ENCODE measurements at regions not wholly inside any gene's neighbourhood (a gene's known extent, or its start where the extent isn't known, plus 50 kb on each side); places are given as distances from the start of the nearest gene placed in this dataset.
"Not testable (repeated sequence)": the region's sequence is repeated elsewhere in the genome, so short reads cannot be mapped to it uniquely, and the experiment has no call there.

GRCh38 chr5:51712201-51712600 is 329.0 kb downstream of the ISL1 start:
- Histone ChIP-seq H3K36me3 (no peaks in the 10 kb centered on the region), H3K4me3 (no peak overlapping the region), H3K27me3 (replicated peaks; ENCODE audit: insufficient read depth) (no peaks in the 10 kb centered on the region), H3K27ac (no peak overlapping the region), H3K4me1 (replicated peaks) (no peaks in the 10 kb centered on the region), H3K9me3 (no peaks in the 10 kb centered on the region)
- DNase-seq (ENCODE audit: low spot score) = no peak
- intact Hi-C loops (cut with DNase I) = no loop called here
- WGBS = 91% methylated on average over 5 of the region's 5 CpGs
- TF ChIP-seq POLR2A (IDR thresholded peaks at IDR 0.05) (no peak), POLR2AphosphoS5 (IDR thresholded peaks at IDR 0.05) (no peak), CTCF (IDR thresholded peaks at IDR 0.05) (no peak)

GRCh38 chr5:51715445-51715844 is 332.2 kb downstream of the ISL1 start:
- H3K4me3 ChIP-seq; H3K27me3 ChIP-seq (replicated peaks; ENCODE audit: insufficient read depth); intact Hi-C loops (cut with DNase I); H3K4me1 ChIP-seq (replicated peaks); H3K27ac ChIP-seq; H3K9me3 ChIP-seq; DNase-seq (ENCODE audit: low spot score); H3K36me3 ChIP-seq: not testable (repeated sequence)
- 98% methylated on average over 2 of the region's 2 CpGs for WGBS

GRCh38 chr5:51731421-51732029 is 348.3 kb downstream of the ISL1 start:
- no peak for DNase-seq (ENCODE audit: low spot score)
- Histone ChIP-seq H3K9me3 (no peaks in the 10 kb centered on the region), H3K4me3 (no peak overlapping the region), H3K27me3 (replicated peaks; ENCODE audit: insufficient read depth) (no peaks in the 10 kb centered on the region), H3K36me3 (no peaks in the 10 kb centered on the region), H3K27ac (no peak overlapping the region), H3K4me1 (replicated peaks) (no peaks in the 10 kb centered on the region)
- intact Hi-C loops (cut with DNase I) = no loop called here
- WGBS = 70% methylated on average over 2 of the region's 2 CpGs
- TF ChIP-seq POLR2AphosphoS5 (IDR thresholded peaks at IDR 0.05) = no peak
- no peak for TF ChIP-seq CTCF (IDR thresholded peaks at IDR 0.05)
- no peak for TF ChIP-seq POLR2A (IDR thresholded peaks at IDR 0.05)

- Histone ChIP-seq H3K4me3 (no peak overlapping the region), H3K27me3 (replicated peaks; ENCODE audit: insufficient read depth) (no peaks in the 10 kb centered on the region), H3K36me3 (no peaks in the 10 kb centered on the region), H3K9me3 (no peaks in the 10 kb centered on the region), H3K4me1 (replicated peaks) (no peaks in the 10 kb centered on the region), H3K27ac (no peak overlapping the region)
- no peak for TF ChIP-seq POLR2AphosphoS5 (IDR thresholded peaks at IDR 0.05)
- TF ChIP-seq POLR2A (IDR thresholded peaks at IDR 0.05) = no peak
- TF ChIP-seq CTCF (IDR thresholded peaks at IDR 0.05) = no peak
- intact Hi-C loops (cut with DNase I) = no loop called here
- DNase-seq (ENCODE audit: low spot score) = no peak
- WGBS = 43% methylated on average over 3 of the region's 3 CpGs
Observed at GRCh38 chr5:51732304-51732703, 349.1 kb downstream of the ISL1 start.

GRCh38 chr5:51734677-51735076 is 351.4 kb downstream of the ISL1 start:
- no peak for TF ChIP-seq POLR2AphosphoS5 (IDR thresholded peaks at IDR 0.05)
- TF ChIP-seq CTCF (IDR thresholded peaks at IDR 0.05) = no peak
- TF ChIP-seq POLR2A (IDR thresholded peaks at IDR 0.05) = no peak
- intact Hi-C loops (cut with DNase I) = no loop called here
- Histone ChIP-seq H3K36me3 (no peaks in the 10 kb centered on the region), H3K9me3 (no peaks in the 10 kb centered on the region), H3K27ac (no peak overlapping the region), H3K4me1 (replicated peaks) (no peaks in the 10 kb centered on the region), H3K4me3 (no peak overlapping the region), H3K27me3 (replicated peaks; ENCODE audit: insufficient read depth) (no peaks in the 10 kb centered on the region)
- DNase-seq (ENCODE audit: low spot score) = no peak
- WGBS = 90% methylated on average over 3 of the region's 3 CpGs

Measured in prostate gland (tissue), 2 donors.